H9 (cell line): ENCODE measurements at regions not wholly inside any gene's neighbourhood (a gene's known extent, or its start where the extent isn't known, plus 50 kb on each side); places are given as distances from the start of the nearest gene placed in this dataset.

Experiments
- DNase-seq: peaks from one replicate; pipeline ENCODE4 v3.0.0-alpha.2; 2017
- H2AFZ ChIP-seq: one replicate; pipeline ENCODE4 v1.6.1; 2013; ENCODE audit warnings: mild to moderate bottlenecking, low read length, control low read depth, moderate library complexity
- H2AK5ac ChIP-seq: 2 replicates; pipeline ENCODE4 v1.6.1; 2013; ENCODE audit warnings: low read length, control low read depth, mixed read lengths; ENCODE audit not compliant: insufficient read length
- H2BK120ac ChIP-seq: one replicate; pipeline ENCODE4 v1.6.1; 2013; ENCODE audit warnings: low read depth, mild to moderate bottlenecking, low read length, control low read depth, inconsistent platforms; ENCODE audit not compliant: poor library complexity, severe bottlenecking
- H2BK12ac ChIP-seq: 2 replicates; pipeline ENCODE4 v1.6.1; 2013; ENCODE audit warnings: low read length, control low read depth, mixed read lengths, low read depth; ENCODE audit not compliant: insufficient read length
- H2BK15ac ChIP-seq: 2 replicates; pipeline ENCODE4 v1.6.1; 2013; ENCODE audit warnings: low read depth, low read length, control low read depth
- H2BK20ac ChIP-seq: one replicate; pipeline ENCODE4 v1.6.1; 2013; ENCODE audit warnings: low read depth, mild to moderate bottlenecking, low read length, control low read depth, inconsistent platforms; ENCODE audit not compliant: poor library complexity, severe bottlenecking
- H2BK5ac ChIP-seq: 2 replicates; pipeline ENCODE4 v1.6.1; 2013; ENCODE audit warnings: low read length, control low read depth, mixed read lengths; ENCODE audit not compliant: insufficient read length
- H3K14ac ChIP-seq: 2 replicates; pipeline ENCODE4 v1.6.1; 2013; ENCODE audit warnings: low read length, control low read depth; ENCODE audit not compliant: insufficient read depth
- H3K18ac ChIP-seq: 2 replicates; pipeline ENCODE4 v1.6.1; 2013; ENCODE audit warnings: low read depth, mild to moderate bottlenecking, mixed read lengths, low read length, control low read depth; ENCODE audit not compliant: insufficient read length
- H3K23ac ChIP-seq: 2 replicates; pipeline ENCODE4 v1.6.1; 2013; ENCODE audit warnings: low read length, control low read depth, mixed read lengths, low read depth; ENCODE audit not compliant: insufficient read length
- H3K23me2 ChIP-seq: 2 replicates; pipeline ENCODE4 v1.6.1; 2013; ENCODE audit warnings: low read depth, mild to moderate bottlenecking, mixed read lengths, low read length, control low read depth; ENCODE audit not compliant: insufficient read length, poor library complexity, severe bottlenecking
- H3K27ac ChIP-seq: 2 replicates; pipeline ENCODE4 v1.5.1; 2013; ENCODE audit warnings: low read length, control low read depth, mixed read lengths, low read depth; ENCODE audit not compliant: insufficient read length
- H3K27me3 ChIP-seq: 2 replicates; pipeline ENCODE4 v1.6.1; 2013; ENCODE audit warnings: low read length, control low read depth, inconsistent platforms; ENCODE audit not compliant: insufficient read depth
- H3K4ac ChIP-seq: 2 replicates; pipeline ENCODE4 v1.6.1; 2013; ENCODE audit warnings: low read depth, mild to moderate bottlenecking, control low read depth, inconsistent platforms, low read length, moderate library complexity
- H3K4me1 ChIP-seq: 2 replicates; pipeline ENCODE4 v1.6.1; 2013; ENCODE audit warnings: low read length, control low read depth, inconsistent platforms; ENCODE audit not compliant: insufficient read depth
- H3K4me2 ChIP-seq: 2 replicates; pipeline ENCODE4 v1.6.1; 2013; ENCODE audit warnings: low read length, control low read depth, mixed read lengths; ENCODE audit not compliant: insufficient read length, insufficient read depth
- H3K56ac ChIP-seq: 2 replicates; pipeline ENCODE4 v1.6.1; 2013; ENCODE audit warnings: low read depth, mild to moderate bottlenecking, mixed read lengths, low read length, control low read depth; ENCODE audit not compliant: insufficient read length
- H3K79me1 ChIP-seq: 2 replicates; pipeline ENCODE4 v1.6.1; 2013; ENCODE audit warnings: low read depth, mild to moderate bottlenecking, moderate library complexity, low read length, control low read depth, inconsistent platforms; ENCODE audit not compliant: insufficient read depth, poor library complexity, severe bottlenecking
- H3K79me2 ChIP-seq: 2 replicates; pipeline ENCODE4 v1.6.1; 2013; ENCODE audit warnings: low read length, control low read depth, inconsistent platforms; ENCODE audit not compliant: insufficient read depth
- H3K9ac ChIP-seq: 2 replicates; pipeline ENCODE4 v1.6.1; 2013; ENCODE audit warnings: low read length, control low read depth, mixed read lengths; ENCODE audit not compliant: insufficient read length; ENCODE audit errors: extremely low read depth
- H3K9me3 ChIP-seq: one replicate; pipeline ENCODE4 v1.6.1; 2013; ENCODE audit warnings: low read depth, low read length, inconsistent platforms; ENCODE audit not compliant: control insufficient read depth
- H3T11ph ChIP-seq: one replicate; pipeline ENCODE4 v1.6.1; 2013; ENCODE audit warnings: mild to moderate bottlenecking, low read length, control low read depth, inconsistent platforms
- H4K20me1 ChIP-seq: one replicate; pipeline ENCODE4 v1.6.1; 2013; ENCODE audit not compliant: control insufficient read depth, insufficient read length, insufficient read depth
- H4K5ac ChIP-seq: 2 replicates; pipeline ENCODE4 v1.6.1; 2013; ENCODE audit warnings: low read depth, mild to moderate bottlenecking, mixed read lengths, low read length, control low read depth; ENCODE audit not compliant: insufficient read length
- H4K8ac ChIP-seq: replicated peaks from 2 replicates; pipeline ENCODE4 v1.6.1; 2013; ENCODE audit warnings: low read length, control low read depth, mixed read lengths, low read depth; ENCODE audit not compliant: insufficient read length
- H4K91ac ChIP-seq: 2 replicates; pipeline ENCODE4 v1.6.1; 2013; ENCODE audit warnings: low read depth, mild to moderate bottlenecking, moderate library complexity, mixed read lengths, low read length, control low read depth; ENCODE audit not compliant: insufficient read length
- H3K27ac Mint-ChIP-seq, 3 experiments: 2 replicates in 2 of 3; 3 replicates in 1 of 3; pipeline ENCODE4 v1.8.0; 2020 to 2021; ENCODE audit warnings: mixed read lengths in 3 of 3, mild to moderate bottlenecking in 1 of 3, moderate library complexity in 1 of 3
- H3K27me3 Mint-ChIP-seq: 2 replicates; pipeline ENCODE4 v1.8.0; 2021; ENCODE audit warnings: low read depth, mild to moderate bottlenecking, moderate library complexity, mixed read lengths
- H3K36me3 Mint-ChIP-seq, 3 experiments: 2 replicates in 2 of 3; 3 replicates in 1 of 3; pipeline ENCODE4 v1.8.0; 2020 to 2021; ENCODE audit warnings: low read depth in 3 of 3, mixed read lengths in 3 of 3; ENCODE audit not compliant: insufficient read depth in 1 of 3
- H3K4me1 Mint-ChIP-seq, 2 experiments: 2 replicates each; pipeline ENCODE4 v1.8.0; 2020; ENCODE audit warnings: mixed read lengths in 2 of 2
- H3K4me3 Mint-ChIP-seq, 2 experiments: 2 replicates in 1 of 2; 3 replicates in 1 of 2; pipeline ENCODE4 v1.8.0; 2020 to 2021; ENCODE audit warnings: mild to moderate bottlenecking in 2 of 2, mixed read lengths in 2 of 2, moderate library complexity in 1 of 2
- H3K9me3 Mint-ChIP-seq, 2 experiments: 2 replicates in 1 of 2; 3 replicates in 1 of 2; pipeline ENCODE4 v1.8.0; 2020; ENCODE audit warnings: mild to moderate bottlenecking in 2 of 2, mixed read lengths in 2 of 2, moderate library complexity in 1 of 2
- CTCF ChIP-seq: fragments of 200-600 bp; sonication (generic); conservative IDR thresholded peaks from 3 replicates; pipeline ENCODE4 v1.8.0; 2021; ENCODE audit warnings: antibody characterized with exemption, mild to moderate bottlenecking
- WGBS: extraction: QIAGEN DNeasy Blood & Tissue Kit; methylation state at CpG from one replicate; pipeline ENCODE4 v1.1.7; 2013; ENCODE audit warnings: missing lambda C conversion rate, low lambda C conversion rate, mixed read lengths; ENCODE audit not compliant: insufficient read length; ENCODE audit errors: extremely low coverage; 5-methylcytosine and 5-hydroxymethylcytosine counted together

- no peak for TF ChIP-seq CTCF
- Histone ChIP-seq H3K27me3 (no peaks in the 10 kb centered on the region), H4K91ac (no peak overlapping the region), H2BK120ac (no peak overlapping the region), H3K9me3 (no peaks in the 10 kb centered on the region), H3K23me2 (no peaks in the 10 kb centered on the region), H3K4me2 (no peak overlapping the region), H2BK20ac (no peak overlapping the region), H3K4me1 (no peaks in the 10 kb centered on the region), H3K18ac (no peak overlapping the region), H3K23ac (no peak overlapping the region), H4K8ac (no peak overlapping the region), H2AK5ac (no peak overlapping the region), H3K79me1 (no peaks in the 10 kb centered on the region), H3K9ac (no peak overlapping the region), H2BK15ac (no peak overlapping the region), H3K14ac (no peak overlapping the region), H3K56ac (no peak overlapping the region), H2BK5ac (no peak overlapping the region), H2AFZ (no peak overlapping the region), H4K20me1 (no peaks in the 10 kb centered on the region), H3K79me2 (no peaks in the 10 kb centered on the region; the same call in 1 of the 2 replicates), H3T11ph (no peak overlapping the region), H3K4ac (no peak overlapping the region), H2BK12ac (no peak overlapping the region), H4K5ac (no peak overlapping the region), H3K27ac (no peak overlapping the region)
- Mint-ChIP-seq H3K27ac (no peak overlapping the region), H3K27me3 (no peaks in the 10 kb centered on the region), H3K4me3 (no peak overlapping the region), H3K9me3 (no peaks in the 10 kb centered on the region), H3K4me1 (no peaks in the 10 kb centered on the region), H3K36me3 (no peaks in the 10 kb centered on the region)
- DNase-seq, result no peak
- WGBS, result no CpG with 5 or more reads among the region's 1 CpG
Observed at GRCh38 chr3:1666865-1667264, 431.8 kb upstream of the CNTN4 start.
